Activated CD4-positive, alpha-beta T cell treated with anti-CD3 and anti-CD28 coated beads, Interleukin-2, amount 50 U/mL, for 4 hours (primary cell): ENCODE measurements at regions not wholly inside any gene's neighbourhood (a gene's known extent, or its start where the extent isn't known, plus 50 kb on each side); places are given as distances from the start of the nearest gene placed in this dataset.
"Not testable (repeated sequence)": the region's sequence is repeated elsewhere in the genome, so short reads cannot be mapped to it uniquely, and the experiment has no call there.

Source experiments
- DNase-seq, 2 experiments: peaks; one replicate each; pipeline ENCODE4 v3.0.0-alpha.2; 2020

DNA sequence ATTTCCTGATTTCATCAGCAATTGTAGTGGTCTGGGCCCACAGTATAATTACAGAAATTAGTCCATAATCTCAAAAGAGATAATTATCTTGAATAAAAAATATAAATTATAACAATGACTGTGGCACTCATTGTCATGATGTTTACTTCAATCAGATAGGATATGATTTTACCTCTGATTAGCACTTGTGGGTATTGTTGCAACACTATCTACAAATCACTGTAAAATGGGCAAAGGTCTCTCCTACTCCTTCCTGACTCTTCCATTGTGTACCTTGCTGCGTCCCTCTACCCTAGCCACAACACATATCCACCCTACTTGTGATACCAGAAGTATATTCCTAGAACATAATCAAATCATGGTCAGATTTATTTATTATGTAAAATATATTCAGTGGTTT, 200.9 kb upstream of the TRIB2 start:
- no peak for DNase-seq

- DNase-seq = no peak
Measured at GRCh38 chr2:12533337-12534005, 183.3 kb upstream of the TRIB2 start.

GRCh38 chr2:12534646-12535263, 182.0 kb upstream of the TRIB2 start:
- DNase-seq = no peak

DNA sequence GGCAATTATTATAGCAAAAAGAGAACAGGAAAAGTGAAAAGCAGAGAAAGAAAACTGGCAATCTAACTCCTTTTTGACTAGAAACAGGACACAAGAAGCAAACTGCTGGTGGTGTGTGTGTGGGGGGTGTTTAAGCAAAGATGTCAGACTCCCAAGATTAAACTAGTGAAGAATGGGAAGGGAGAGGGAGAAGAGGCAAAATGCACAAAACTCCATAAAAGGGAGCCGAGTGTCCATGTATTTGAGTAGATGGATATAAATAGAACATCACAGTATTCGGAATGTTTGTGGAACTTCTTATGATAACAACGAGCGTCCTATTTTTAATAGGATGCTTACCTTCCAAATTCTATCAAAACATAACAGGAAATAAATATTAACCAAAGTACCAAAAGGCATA, 179.8 kb upstream of the TRIB2 start:
- DNase-seq = no peak

DNA sequence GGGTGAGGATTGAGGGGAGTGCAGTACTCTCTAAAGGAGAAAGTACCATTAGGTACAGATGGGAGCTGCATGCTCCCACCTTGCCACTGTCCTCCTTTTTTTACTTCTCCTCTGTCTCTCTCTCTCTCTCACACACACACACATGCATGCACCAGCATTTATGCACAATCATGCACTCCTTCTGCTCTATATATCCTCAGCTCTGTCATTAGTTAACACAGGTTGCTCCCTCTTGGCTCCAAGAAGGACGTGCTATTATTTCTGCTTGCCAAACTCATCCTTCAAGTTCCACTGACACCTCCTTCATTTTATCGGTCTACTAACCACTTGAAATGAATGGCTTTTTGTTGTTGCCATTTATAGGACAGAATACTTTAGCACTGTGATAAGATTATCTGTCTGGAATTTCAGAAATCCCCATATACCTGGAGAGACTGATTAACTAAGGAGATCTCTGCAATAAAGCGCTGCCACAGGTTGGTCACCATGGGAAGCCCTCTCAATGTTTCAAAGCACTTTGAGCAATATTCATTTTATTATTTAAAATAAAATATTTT, 178.5 kb upstream of the TRIB2 start:
- no peak for DNase-seq

- DNase-seq = no peak
Measured at GRCh38 chr2:12539336-12539735, 177.4 kb upstream of the TRIB2 start.

- no peak for DNase-seq
Measured at GRCh38 chr2:12539776-12540562, 176.8 kb upstream of the TRIB2 start.

GRCh38 chr2:12543076-12543977, 173.4 kb upstream of the TRIB2 start:
- no peak for DNase-seq

DNA sequence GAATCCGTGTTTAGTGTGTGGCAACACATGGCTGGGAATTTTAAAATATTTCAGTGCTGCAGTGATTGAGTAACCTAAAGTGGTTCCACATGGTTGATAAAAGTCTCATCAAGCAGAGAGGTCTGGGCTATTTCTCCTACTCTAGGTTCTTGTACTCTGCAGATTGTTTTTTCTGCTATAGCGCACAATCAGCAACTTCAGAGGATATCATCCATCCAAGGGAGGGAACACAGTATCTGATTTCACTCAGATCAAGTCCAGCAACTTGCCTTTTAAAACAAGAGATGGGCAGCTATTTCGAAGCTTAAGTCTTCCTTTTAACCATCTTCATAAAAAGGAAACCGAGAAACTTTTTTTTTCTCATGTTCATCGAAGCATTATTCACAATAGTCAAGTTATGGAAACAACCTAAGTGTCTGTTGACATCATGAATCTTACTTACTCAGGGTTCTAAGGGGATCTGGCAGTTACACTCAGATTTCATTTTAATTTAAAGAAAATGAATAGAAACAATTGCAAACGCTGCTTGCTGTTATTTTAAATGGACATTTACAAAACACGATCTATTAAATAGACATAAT, 172.7 kb upstream of the TRIB2 start:
- DNase-seq = no peak

- no peak for DNase-seq
Measured at GRCh38 chr2:12547566-12548170, 169.1 kb upstream of the TRIB2 start.

DNA sequence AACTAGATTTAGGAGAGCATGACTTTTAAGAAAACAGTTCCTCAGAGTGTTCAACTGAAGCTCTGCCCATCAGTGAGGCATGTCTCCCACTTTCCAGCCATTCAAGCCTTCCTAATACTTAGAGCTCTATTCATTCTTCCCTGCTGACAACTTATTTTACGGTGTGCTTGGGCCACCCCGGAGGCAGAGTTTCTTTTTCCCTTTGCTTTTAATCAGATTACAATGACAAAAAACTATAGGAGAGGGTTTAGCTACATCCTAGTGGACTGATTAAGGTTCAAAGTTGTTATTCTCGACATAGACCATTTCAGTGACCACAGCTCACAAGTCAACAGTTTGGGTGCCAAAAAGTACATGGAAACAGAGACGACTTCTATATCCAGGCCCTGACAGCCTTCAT, 167.8 kb upstream of the TRIB2 start:
- no peak for DNase-seq

DNA sequence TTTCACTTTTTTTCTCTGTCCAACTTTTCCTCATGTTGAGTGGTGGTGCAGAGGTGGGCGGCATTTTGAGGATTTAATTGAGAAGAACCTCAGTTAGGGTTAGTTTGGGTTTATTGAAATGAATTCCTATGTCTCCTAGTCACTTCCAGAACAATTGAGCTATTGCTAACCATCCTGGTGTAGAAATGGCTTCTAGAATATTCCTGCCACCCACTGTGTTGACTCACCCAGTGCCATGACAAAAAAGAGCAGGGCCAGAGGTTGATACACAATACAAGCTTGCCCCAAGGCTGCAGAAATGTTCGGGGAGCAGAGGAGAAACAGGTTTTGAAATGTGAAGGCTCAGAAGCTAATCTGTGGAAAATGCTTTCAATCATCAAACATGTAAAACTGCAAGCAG, 167.1 kb upstream of the TRIB2 start:
- DNase-seq = no peak

DNA sequence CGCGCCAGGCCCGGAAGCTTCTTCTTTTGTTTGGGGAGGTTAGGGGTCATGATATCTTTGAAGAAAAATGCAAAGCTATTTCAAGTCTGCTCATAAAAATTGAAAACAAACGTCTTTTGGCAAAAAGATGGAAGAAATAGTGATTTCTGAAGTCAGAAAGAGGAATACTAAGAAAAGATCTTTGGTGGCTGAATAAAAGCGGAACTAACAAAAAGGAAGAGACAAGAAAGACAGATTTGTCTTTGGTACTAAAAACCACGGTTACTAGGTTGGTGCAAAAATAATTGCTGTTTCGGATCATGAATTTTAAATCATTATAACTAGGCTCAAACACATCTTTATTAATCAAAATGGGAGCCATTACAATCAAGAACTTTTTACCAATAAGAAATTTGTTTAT, 164.6 kb upstream of the TRIB2 start:
- DNase-seq = no peak

DNA sequence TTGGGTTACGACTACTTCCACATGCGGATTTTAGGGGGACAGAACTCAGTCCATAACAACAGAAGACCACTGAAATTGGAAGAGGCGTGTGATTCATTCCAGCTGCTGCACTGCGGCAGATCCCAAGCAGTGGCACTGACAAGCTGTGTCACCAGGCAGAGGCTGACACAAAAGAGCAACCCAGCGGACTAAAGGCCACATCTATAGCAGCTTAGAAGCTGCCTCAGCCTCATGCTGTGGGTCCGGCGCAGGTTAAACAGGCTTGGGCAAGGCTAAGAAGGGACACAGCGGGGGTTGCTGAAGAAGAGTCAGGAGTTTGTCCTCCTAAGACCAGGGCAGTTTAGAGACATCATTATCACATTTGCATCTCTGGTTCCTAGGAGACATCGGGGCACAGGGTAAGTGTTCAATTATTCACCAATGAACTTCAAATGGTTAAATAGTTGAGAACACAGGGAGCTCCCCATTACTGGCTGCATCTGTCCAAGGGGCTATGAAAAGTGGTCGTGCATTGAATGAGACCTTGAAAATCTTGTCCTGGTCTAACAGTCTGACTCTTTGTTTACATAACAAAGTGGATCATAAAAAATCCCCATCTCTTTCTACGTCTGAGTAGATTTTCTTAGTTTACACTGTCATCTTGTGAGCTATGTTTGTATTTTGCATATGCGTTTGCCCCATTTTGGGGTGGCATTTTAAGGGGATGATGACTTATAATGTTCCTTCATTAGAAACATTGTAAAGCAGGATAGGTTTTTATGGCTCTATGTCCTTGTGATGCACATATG, 162.3 kb upstream of the TRIB2 start:
- no peak for DNase-seq

DNA sequence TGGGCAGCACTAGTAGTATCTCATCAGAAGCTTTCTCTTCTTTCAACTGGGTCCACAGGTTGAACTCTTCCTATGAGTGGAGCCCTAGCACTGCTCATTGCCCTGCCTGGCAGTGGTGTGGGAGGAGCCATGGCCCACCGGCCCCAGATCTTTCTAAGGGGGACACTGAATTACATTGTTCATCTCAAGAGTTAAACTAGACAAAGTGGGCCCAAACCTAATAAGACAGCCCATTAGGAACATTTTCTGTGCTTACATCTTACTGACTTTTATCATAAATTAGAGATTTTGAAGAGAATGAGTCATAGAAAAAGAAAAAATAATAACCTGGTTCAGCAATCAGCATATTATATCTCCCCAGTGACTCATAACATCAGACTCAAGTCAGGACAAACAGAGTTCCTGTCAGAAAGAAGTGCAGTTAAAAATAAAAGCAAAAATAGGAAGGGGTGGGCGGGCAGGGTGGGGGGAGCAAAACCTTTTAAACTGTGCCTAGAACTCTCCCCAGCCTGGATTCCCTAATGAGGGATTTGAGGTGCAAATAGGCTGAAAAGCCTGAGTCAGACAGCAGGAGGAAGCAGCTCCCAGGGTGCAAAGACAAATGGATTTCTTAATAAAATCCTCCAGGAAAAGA, 161.6 kb upstream of the TRIB2 start:
- DNase-seq = peak; percentile 15 to 16

DNA sequence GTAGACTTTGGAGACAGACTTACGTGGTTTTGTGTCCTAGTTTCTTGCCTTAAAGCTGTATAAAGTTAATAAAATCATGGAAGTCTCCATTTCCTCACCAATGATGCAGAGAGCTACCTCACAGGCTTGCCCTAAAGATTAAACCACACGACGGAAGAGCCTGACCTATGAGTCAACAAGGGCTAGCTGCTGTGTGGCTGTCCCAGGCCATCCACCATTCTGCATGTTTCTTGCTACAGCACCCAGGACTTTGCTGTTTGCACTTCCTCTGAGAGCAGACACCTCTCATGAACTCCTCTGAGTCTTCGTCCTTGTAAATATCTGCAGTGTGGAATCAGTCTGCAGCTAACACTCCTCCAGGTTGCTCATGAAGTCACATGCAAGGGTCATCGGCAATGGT, 160.0 kb upstream of the TRIB2 start:
- DNase-seq = peak; percentile 11 to 16

- no peak for DNase-seq
Measured at GRCh38 chr2:12557688-12558087, 159.0 kb upstream of the TRIB2 start.

- no peak for DNase-seq
Measured at GRCh38 chr2:12558519-12558918, 158.2 kb upstream of the TRIB2 start.

DNA sequence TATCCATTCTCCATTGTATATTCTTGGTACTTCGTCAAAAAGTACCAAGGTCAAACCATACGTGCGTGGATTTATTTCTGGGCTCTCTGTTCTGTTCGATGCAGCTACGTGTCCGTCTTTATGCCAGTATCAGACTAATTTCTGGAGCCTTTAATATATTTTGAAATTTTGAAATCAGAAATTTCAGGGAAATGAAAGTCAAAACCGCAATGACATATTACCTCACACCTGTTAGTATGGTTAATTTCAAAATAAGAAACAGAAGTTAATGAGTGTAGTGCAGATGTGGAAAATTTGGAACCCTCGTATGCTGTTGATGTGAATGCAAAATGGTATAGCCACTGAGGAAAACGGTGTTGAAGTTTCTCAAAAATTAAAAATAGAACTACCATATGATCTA, 156.1 kb upstream of the TRIB2 start:
- DNase-seq = no peak

DNA sequence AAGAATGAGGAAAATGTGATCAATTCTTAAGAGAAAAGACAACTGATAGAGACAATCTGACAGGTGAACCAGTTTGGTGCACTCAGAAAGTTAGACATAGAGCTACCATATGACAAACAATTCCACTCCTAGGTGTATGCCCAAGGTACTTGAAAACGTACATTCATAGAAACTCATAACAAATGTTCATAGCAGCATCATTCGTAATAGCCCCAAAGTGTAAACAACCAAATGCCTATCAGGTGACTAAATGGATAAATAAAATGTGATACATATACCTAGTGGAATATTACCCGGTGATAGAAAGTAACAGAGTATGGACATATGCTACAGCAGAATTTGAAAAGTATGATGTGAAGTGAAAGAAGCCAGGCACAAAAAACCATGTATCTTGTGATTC, 149.3 kb upstream of the TRIB2 start:
- DNase-seq = no peak

DNA sequence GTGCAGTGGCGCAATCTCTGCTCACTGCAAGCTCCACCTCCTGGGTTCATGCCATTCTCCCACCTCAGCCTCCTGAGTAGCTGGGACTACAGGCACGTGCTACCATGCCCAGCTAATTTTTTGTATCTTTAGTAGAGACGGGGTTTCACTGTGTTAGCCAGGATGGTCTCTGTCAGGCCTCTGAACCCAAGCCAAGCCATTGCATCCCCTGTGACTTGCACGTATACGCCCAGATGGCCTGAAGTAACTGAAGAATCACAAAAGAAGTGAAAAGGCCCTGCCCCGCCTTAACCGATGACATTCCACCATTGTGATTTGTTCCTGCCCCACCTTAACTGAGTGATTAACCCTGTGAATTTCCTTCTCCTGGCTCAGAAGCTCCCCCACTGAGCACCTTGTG, 147.2 kb upstream of the TRIB2 start:
- DNase-seq = not testable (repeated sequence)
